ENCODE measurements at regions not wholly inside any gene's neighbourhood (a gene's known extent, or its start where the extent isn't known, plus 50 kb on each side); places are given as distances from the start of the nearest gene placed in this dataset.

- H2BK120ac ChIP-seq (replicated peaks; ENCODE audit: low read depth, low read length): no peak overlapping the region
- ChIA-PET CTCF (ENCODE audit: partially characterized antibody) (interaction anchor here (0.9 to 1.3 kb wide), 2 partner anchors 15 to 87 kb away, joined by 3 read pairs; no protein-coding TSS in a partner anchor), POLR2A (ENCODE audit: partially characterized antibody) (no interaction called here)
- no peak overlapping the region for H4K8ac ChIP-seq (ENCODE audit: extremely low read depth, insufficient read depth, low read length)
- no peak overlapping the region for H3K18ac ChIP-seq (ENCODE audit: extremely low read depth, low read length)
- no peak overlapping the region for H3K56ac ChIP-seq (replicated peaks; ENCODE audit: insufficient read length, low read depth, low read length)
- no peak overlapping the region for H3K23ac ChIP-seq (ENCODE audit: insufficient read length)
- no peak overlapping the region for H3K4me2 ChIP-seq (ENCODE audit: insufficient read depth in 1 of 2, low read depth in 2 of 2, low read length in 2 of 2)
- no peaks in the 10 kb centered on the region for H3K79me1 ChIP-seq (ENCODE audit: low read depth, low read length)
- no peak overlapping the region for H3K9ac ChIP-seq (replicated peaks in 1 of 4; ENCODE audit: extremely low read depth in 1 of 4, low read depth in 3 of 4, low read length in 3 of 4)
- no peak overlapping the region for H2AFZ ChIP-seq (ENCODE audit: low read length)
- H3K23me2 ChIP-seq (ENCODE audit: low read depth, low read length): no peaks in the 10 kb centered on the region
- no peak overlapping the region for H3K27ac ChIP-seq (ENCODE audit: low read depth, low read length)
- H4K91ac ChIP-seq (replicated peaks; ENCODE audit: insufficient read length, low read length): no peak overlapping the region
- peaks cover 0 to 3% (median 0%) of the 10 kb centered on the region in 4 experiments; a peak in 2 of 7 replicates for H3K4me1 ChIP-seq (replicated peaks in 1 of 4; ENCODE audit: control insufficient read depth in 3 of 4, insufficient read depth in 4 of 4, low read length in 3 of 4)
- 56% methylated on average over 5 of the region's 5 CpGs; no CpG with 5 or more reads in 1 of the 2 experiments for WGBS, 2 experiments (ENCODE audit: extremely low coverage in 1 of 2, insufficient coverage in 1 of 2, insufficient read length in 1 of 2, insufficient replicate concordance in 2 of 2, low coverage in 1 of 2, low lambda C conversion rate in 2 of 2, missing lambda C conversion rate in 1 of 2)
- H3K4ac ChIP-seq (replicated peaks; ENCODE audit: insufficient read length, low read depth, low read length): no peak overlapping the region
- no peaks in the 10 kb centered on the region for H3K9me3 ChIP-seq (ENCODE audit: insufficient read depth in 2 of 2, low read depth in 1 of 2, low read length in 1 of 2)
- DNase-seq (ENCODE audit: low read depth in 1 of 2, low spot score in 2 of 2) (peak in 1 of 2 experiments; percentile 23), FAIRE-seq (peak; percentile 55)
- H3K27me3 ChIP-seq (replicated peaks in 1 of 4; ENCODE audit: control insufficient read depth in 3 of 4, extremely low read depth in 1 of 4, insufficient read depth in 3 of 4, low read length in 3 of 4): no peaks in the 10 kb centered on the region
- H4K20me1 ChIP-seq (replicated peaks in 1 of 2; ENCODE audit: control insufficient read depth in 1 of 2, insufficient read depth in 2 of 2, low read length in 2 of 2): no peaks in the 10 kb centered on the region
- H3K14ac ChIP-seq (ENCODE audit: insufficient read length): no peak overlapping the region
- no peak overlapping the region for H2BK15ac ChIP-seq (ENCODE audit: low read length)
- no peak overlapping the region for H4K5ac ChIP-seq (ENCODE audit: insufficient read length, low read depth, low read length)
- H3K4me3 ChIP-seq (ENCODE audit: extremely low read depth in 1 of 4, insufficient read depth in 2 of 4, low read depth in 3 of 4, low read length in 4 of 4): no peak overlapping the region
- H3K79me2 ChIP-seq (ENCODE audit: control insufficient read depth in 1 of 2, insufficient read depth in 2 of 2, low read length in 2 of 2): no peaks in the 10 kb centered on the region
- H2BK12ac ChIP-seq (ENCODE audit: low read depth, low read length): no peak overlapping the region
- no peaks in the 10 kb centered on the region for H3K36me3 ChIP-seq (ENCODE audit: control insufficient read depth in 2 of 4, insufficient read depth in 4 of 4, low read length in 3 of 4)
- H2BK5ac ChIP-seq (ENCODE audit: low read depth, low read length): no peak overlapping the region
- no peak overlapping the region for H2BK20ac ChIP-seq (ENCODE audit: low read length)
- TF ChIP-seq CTCF (IDR thresholded peaks at IDR 0.05; ENCODE audit: control extremely low read depth in 1 of 3, insufficient read depth in 1 of 3, low read depth in 1 of 3, low read length in 3 of 3) (peak; percentile 7 to 32 (median 28); a peak in 3 of 4 replicates), TEAD4 (IDR thresholded peaks at IDR 0.05; ENCODE audit: low read depth, low read length) (peak; percentile 62; the same call in 1 of the 2 replicates), SP1 (IDR thresholded peaks at IDR 0.05; ENCODE audit: low read depth, low read length) (no peak), BACH1 (IDR thresholded peaks at IDR 0.05; ENCODE audit: low read length) (no peak), EZH2 (IDR thresholded peaks at IDR 0.05; ENCODE audit: low read depth, low read length, severe bottlenecking) (no peak), RAD21 (IDR thresholded peaks at IDR 0.05 in 1 of 2, conservative IDR thresholded peaks at IDR 0.05 in 1 of 2; ENCODE audit: low read depth in 2 of 2, low read length in 2 of 2) (peak; percentile 69 to 73), MAFK (IDR thresholded peaks at IDR 0.05; ENCODE audit: low read depth, low read length) (no peak)
- H2AK5ac ChIP-seq (ENCODE audit: low read depth, low read length): no peak overlapping the region
Observed at GRCh38 chr4:16377887-16378286, 151.6 kb upstream of the TAPT1 start.
